ENCODE measurements at regions not wholly inside any gene's neighbourhood (a gene's known extent, or its start where the extent isn't known, plus 50 kb on each side); places are given as distances from the start of the nearest gene placed in this dataset.

- H3K36me3 ChIP-seq: no peaks in the 10 kb centered on the region
- no peaks in the 10 kb centered on the region for H3K27me3 ChIP-seq
- no peak overlapping the region for H3K4me3 ChIP-seq
- no peak overlapping the region for H3K27ac ChIP-seq (replicated peaks in 1 of 4)
- H3K9me3 ChIP-seq: no peaks in the 10 kb centered on the region
- TF ChIP-seq CTCF (IDR thresholded peaks at IDR 0.05) (no peak), POLR2A (IDR thresholded peaks at IDR 0.05; ENCODE audit: low read depth) (no peak), POLR2AphosphoS5 (IDR thresholded peaks at IDR 0.05) (no peak), EP300 (IDR thresholded peaks at IDR 0.05) (no peak)
- no peak for DNase-seq (ENCODE audit: extremely low spot score)
- H3K4me1 ChIP-seq: no peaks in the 10 kb centered on the region
- intact Hi-C loops (cut with DNase I): no loop called here
- 70% methylated on average over 2 of the region's 2 CpGs for WGBS
Measured at GRCh38 chr11:127862406-127862805, 725.0 kb downstream of the ETS1 start.

GRCh38 chr11:127859941-127860354 lies 727.4 kb downstream of the ETS1 start:
- WGBS: 78% methylated on average over 6 of the region's 6 CpGs
- Histone ChIP-seq H3K4me1 (no peaks in the 10 kb centered on the region), H3K27ac (replicated peaks in 1 of 4) (no peak overlapping the region), H3K36me3 (no peaks in the 10 kb centered on the region), H3K4me3 (no peak overlapping the region), H3K27me3 (no peaks in the 10 kb centered on the region), H3K9me3 (no peaks in the 10 kb centered on the region)
- DNase-seq (ENCODE audit: extremely low spot score): no peak
- TF ChIP-seq EP300 (IDR thresholded peaks at IDR 0.05): no peak
- no peak for TF ChIP-seq CTCF (IDR thresholded peaks at IDR 0.05)
- no peak for TF ChIP-seq POLR2AphosphoS5 (IDR thresholded peaks at IDR 0.05)
- no peak for TF ChIP-seq POLR2A (IDR thresholded peaks at IDR 0.05; ENCODE audit: low read depth)
- intact Hi-C loops (cut with DNase I): no loop called here

- peaks cover 0 to 5% (median 0%) of the 10 kb centered on the region in 4 donors for H3K27me3 ChIP-seq
- H3K4me1 ChIP-seq: no peaks in the 10 kb centered on the region
- no peaks in the 10 kb centered on the region for H3K36me3 ChIP-seq
- no peak overlapping the region for H3K4me3 ChIP-seq
- H3K9me3 ChIP-seq: no peaks in the 10 kb centered on the region
- TF ChIP-seq EP300 (IDR thresholded peaks at IDR 0.05) (no peak), CTCF (IDR thresholded peaks at IDR 0.05) (no peak), POLR2AphosphoS5 (IDR thresholded peaks at IDR 0.05) (no peak), POLR2A (IDR thresholded peaks at IDR 0.05; ENCODE audit: low read depth) (no peak)
- 74% methylated on average over 4 of the region's 4 CpGs for WGBS
- no peak overlapping the region for H3K27ac ChIP-seq (replicated peaks in 1 of 4)
- DNase-seq (ENCODE audit: extremely low spot score): no peak
- intact Hi-C loops (cut with DNase I): no loop called here
Measured at GRCh38 chr11:127844876-127845275, 742.5 kb downstream of the ETS1 start.

DNA sequence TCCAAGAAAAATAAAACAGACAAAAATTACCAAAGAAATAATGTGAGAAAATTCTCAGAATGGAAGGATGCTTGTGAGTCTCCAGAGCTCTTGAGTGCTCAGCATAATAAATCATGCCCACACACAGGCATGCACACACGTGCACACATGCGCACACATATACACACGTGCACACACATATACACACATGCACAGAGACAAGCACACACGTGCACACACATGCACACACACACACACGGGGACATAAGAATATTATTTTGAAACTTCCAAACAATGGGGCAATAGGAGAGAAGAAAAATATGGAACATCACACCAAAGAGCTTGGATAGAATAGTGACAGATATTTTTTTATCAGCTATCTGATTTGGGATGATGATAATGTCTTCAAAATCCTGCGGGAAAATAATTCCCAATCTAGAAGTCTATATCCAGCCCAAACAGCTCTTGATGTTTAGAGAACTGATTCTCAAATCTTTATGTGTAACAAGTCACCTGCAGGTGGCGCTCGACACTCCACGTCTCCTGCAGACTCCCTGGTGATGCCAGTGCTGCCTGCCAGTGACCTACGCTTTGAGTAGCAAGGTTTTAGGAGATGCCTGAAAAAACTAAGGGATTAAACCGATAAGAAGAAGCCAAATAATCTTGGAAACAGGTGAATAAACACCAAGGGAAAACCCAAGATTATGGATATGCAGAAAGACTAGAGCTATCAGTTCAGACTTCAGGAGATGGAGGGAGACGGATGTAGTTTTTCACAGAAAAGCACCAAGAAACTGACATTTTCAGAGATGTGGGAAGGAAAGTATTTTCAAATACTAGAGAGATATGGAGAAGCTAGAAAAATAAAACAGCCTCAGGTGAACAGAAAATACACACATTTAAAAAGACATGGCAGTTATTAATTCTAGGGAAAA lies 743.6 kb downstream of the ETS1 start:
- WGBS: 35% methylated on average over 12 of the region's 12 CpGs
- no peak for DNase-seq (ENCODE audit: extremely low spot score)
- intact Hi-C loops (cut with DNase I): no loop called here
- Histone ChIP-seq H3K9me3 (no peaks in the 10 kb centered on the region), H3K36me3 (no peaks in the 10 kb centered on the region), H3K27ac (replicated peaks in 1 of 4) (no peak overlapping the region), H3K4me3 (no peak overlapping the region), H3K4me1 (no peaks in the 10 kb centered on the region), H3K27me3 (peaks cover 0 to 5% (median 0%) of the 10 kb centered on the region in 4 donors)
- TF ChIP-seq EP300 (IDR thresholded peaks at IDR 0.05) (no peak), CTCF (IDR thresholded peaks at IDR 0.05) (peak; percentile 21 to 47 (median 31))
